Cerebellar nuclear complex (tissue), 1 donor: ENCODE measurements at regions not wholly inside any gene's neighbourhood (a gene's known extent, or its start where the extent isn't known, plus 50 kb on each side); places are given as distances from the start of the nearest gene placed in this dataset.
"Not testable (repeated sequence)": the region's sequence is repeated elsewhere in the genome, so short reads cannot be mapped to it uniquely, and the experiment has no call there.

Experiments
- DNase-seq, 2 experiments: peaks; one replicate each; lab custom pipeline; 2025; lab: John Stamatoyannopoulos, UW

- DNase-seq = no peak
Measured at GRCh38 chr5:68026092-68026885, 189.3 kb upstream of the PIK3R1 start.

GRCh38 chr5:68024426-68024825 lies 191.1 kb upstream of the PIK3R1 start:
- DNase-seq = no peak

GRCh38 chr5:68021916-68022315 lies 193.6 kb upstream of the PIK3R1 start:
- no peak for DNase-seq

- no peak for DNase-seq
Measured at GRCh38 chr5:68021227-68021626, 194.3 kb upstream of the PIK3R1 start.

- not testable (repeated sequence) for DNase-seq
Measured at GRCh38 chr5:68020461-68020969, 195.0 kb upstream of the PIK3R1 start.

- no peak for DNase-seq
Measured at GRCh38 chr5:68015381-68016302, 199.9 kb upstream of the PIK3R1 start.

GRCh38 chr5:68012831-68013230 lies 202.7 kb upstream of the PIK3R1 start:
- DNase-seq = no peak

GRCh38 chr5:68012429-68012828 lies 203.1 kb upstream of the PIK3R1 start:
- DNase-seq = no peak

- DNase-seq = no peak
Measured at GRCh38 chr5:68011801-68012200, 203.8 kb upstream of the PIK3R1 start.

- no peak for DNase-seq
Measured at GRCh38 chr5:68011259-68011760, 204.2 kb upstream of the PIK3R1 start.

GRCh38 chr5:68010740-68011139 lies 204.8 kb upstream of the PIK3R1 start:
- no peak for DNase-seq

- DNase-seq = no peak
Measured at GRCh38 chr5:68007451-68007850, 208.1 kb upstream of the PIK3R1 start.

- DNase-seq = no peak
Measured at GRCh38 chr5:68002836-68003235, 212.7 kb upstream of the PIK3R1 start.

GRCh38 chr5:68000805-68001204 lies 214.8 kb upstream of the PIK3R1 start:
- DNase-seq = no peak

GRCh38 chr5:67999391-67999790 lies 216.2 kb upstream of the PIK3R1 start:
- no peak for DNase-seq

GRCh38 chr5:67998709-67999261 lies 216.8 kb upstream of the PIK3R1 start:
- DNase-seq = no peak

GRCh38 chr5:67997892-67998457 lies 217.6 kb upstream of the PIK3R1 start:
- DNase-seq = no peak

GRCh38 chr5:67997148-67997547 lies 218.4 kb upstream of the PIK3R1 start:
- no peak for DNase-seq

- DNase-seq = no peak
Measured at GRCh38 chr5:67996596-67996995, 219.0 kb upstream of the PIK3R1 start.

GRCh38 chr5:67992923-67993322 lies 222.6 kb upstream of the PIK3R1 start:
- no peak for DNase-seq

GRCh38 chr5:67989456-67989855 lies 226.1 kb upstream of the PIK3R1 start:
- DNase-seq = no peak

GRCh38 chr5:67986761-67987160 lies 228.8 kb upstream of the PIK3R1 start:
- DNase-seq = no peak
